K562 (cell line): ENCODE measurements at regions not wholly inside any gene's neighbourhood (a gene's known extent, or its start where the extent isn't known, plus 50 kb on each side); places are given as distances from the start of the nearest gene placed in this dataset.
A peak's percentile ranks its signal among the peaks of the same experiment; 100 is the strongest.

Experiments
- ATAC-seq: fragments of 200-7000 bp; cut with Tn5 transposase; 3 replicates; pipeline ENCODE4 v1.9.1; 2020; ENCODE audit warnings: moderate library complexity
- BruUV-seq: library from RNA; stranded (reverse); fragments of 400-500 nt; replicated peaks from 2 replicates; lab custom pipeline; 2021; lab: Mats Ljungman, UMichigan
- CTCF ChIA-PET: fragments of 300-600 bp; formaldehyde crosslinking; extraction: SDS; loops from one replicate; lab custom pipeline; 2021; ENCODE audit warnings: low intra/inter-chr PET ratio; lab: Yijun Ruan, JAX
- POLR2A ChIA-PET: fragments of 300-600, 350-650 bp; sonication (Branson Sonifier 250); formaldehyde crosslinking; extraction: SDS; loops from one replicate; lab custom pipeline; 2021; ENCODE audit warnings: antibody characterized with exemption, inconsistent platforms; lab: Yijun Ruan, JAX
- DNase-seq, 4 experiments: peaks; one replicate each; pipeline versions ENCODE4 v3.0.0 to v3.0.0-alpha.2; 2011 to 2018; ENCODE audit warnings: low spot score in 3 of 4, mixed read lengths in 3 of 4; ENCODE audit errors: extremely low read depth in 1 of 4
- FAIRE-seq: peaks from 2 replicates; lab custom pipeline; 2011; peaks lifted over from hg19 to GRCh38; lab: Jason Lieb, UNC
- H2AFZ ChIP-seq: 2 replicates; pipeline ENCODE4 v1.6.0; 2011; ENCODE audit warnings: low read depth, low read length, control low read depth, inconsistent platforms
- H3K27ac ChIP-seq: fragments of 200-600 bp; 3 replicates; pipeline ENCODE4 v1.8.0; 2011; ENCODE audit warnings: low read depth, mild to moderate bottlenecking, control low read depth, inconsistent platforms, low read length, moderate library complexity, mixed read lengths; ENCODE audit errors: extremely low read depth
- H3K27me3 ChIP-seq, 2 experiments: fragments of 300-600 bp in 1 of 2; 2 replicates in 1 of 2; 3 replicates in 1 of 2; pipeline versions ENCODE4 v1.6.0 to v1.8.0; 2011; ENCODE audit warnings: inconsistent platforms in 2 of 2, low read length in 2 of 2, mild to moderate bottlenecking in 1 of 2, mixed read lengths in 1 of 2, moderate library complexity in 1 of 2; ENCODE audit not compliant: control insufficient read depth in 2 of 2, insufficient read depth in 2 of 2
- H3K36me3 ChIP-seq: fragments of 300-600 bp; 3 replicates; pipeline ENCODE4 v1.8.0; 2011; ENCODE audit warnings: mild to moderate bottlenecking, low read length, inconsistent platforms; ENCODE audit not compliant: control insufficient read depth, insufficient read depth
- H3K4me1 ChIP-seq, 2 experiments: fragments of 200-600 bp in 1 of 2; replicated peaks in 1 of 2; 2 replicates in 1 of 2; 3 replicates in 1 of 2; pipeline versions ENCODE4 v1.5.1 to v1.8.0; 2011; ENCODE audit warnings: inconsistent platforms in 2 of 2, low read length in 2 of 2, mild to moderate bottlenecking in 1 of 2, mixed read lengths in 1 of 2, moderate library complexity in 1 of 2; ENCODE audit not compliant: control insufficient read depth in 2 of 2, insufficient read depth in 2 of 2
- H3K4me2 ChIP-seq: 2 replicates; pipeline ENCODE4 v1.6.1; 2011; ENCODE audit warnings: low read length, control low read depth, inconsistent platforms, mixed read lengths; ENCODE audit not compliant: insufficient read depth
- H3K4me3 ChIP-seq: fragments of 200-600 bp; sonication (generic), shearing (Covaris generic); 2 replicates; pipeline ENCODE4 v1.5.1; 2016; ENCODE audit warnings: control low read depth, inconsistent platforms
- H3K79me2 ChIP-seq: fragments of 200-600 bp; 3 replicates; pipeline ENCODE4 v1.8.0; 2011; ENCODE audit warnings: low read length, inconsistent platforms; ENCODE audit not compliant: control insufficient read depth, insufficient read depth
- H3K9ac ChIP-seq, 2 experiments: 2 replicates each; pipeline versions ENCODE4 v1.6.0 to v1.6.1; 2011; ENCODE audit warnings: low read depth in 2 of 2, low read length in 2 of 2, control low read depth in 1 of 2, inconsistent platforms in 1 of 2, mild to moderate bottlenecking in 1 of 2, mixed read lengths in 1 of 2; ENCODE audit not compliant: insufficient read depth in 1 of 2
- H3K9me1 ChIP-seq: one replicate; pipeline ENCODE4 v1.6.0; 2011; ENCODE audit warnings: inconsistent platforms, mild to moderate bottlenecking, low read length, moderate library complexity; ENCODE audit not compliant: control insufficient read depth, insufficient read depth
- H3K9me3 ChIP-seq: replicated peaks from 2 replicates; pipeline ENCODE4 v1.5.1; 2011; ENCODE audit warnings: low read depth, low read length, inconsistent platforms; ENCODE audit not compliant: control insufficient read depth, insufficient read depth
- H4K20me1 ChIP-seq: replicated peaks from 2 replicates; pipeline ENCODE4 v1.6.1; 2011; ENCODE audit warnings: low read length, inconsistent platforms, mixed read lengths; ENCODE audit not compliant: control insufficient read depth, insufficient read depth
- CTBP1 ChIP-seq: fragments of 450-650 bp; IDR thresholded peaks from 2 replicates; pipeline ENCODE4 v1.6.1; 2016; ENCODE audit warnings: borderline replicate concordance
- GATA2 ChIP-seq: sonication (generic); formaldehyde crosslinking; IDR thresholded peaks from 2 replicates; pipeline ENCODE4 v1.4.0; 2020; ENCODE audit warnings: mild to moderate bottlenecking, missing genetic modification reagents
- HSF4 ChIP-seq: fragments of 250-450 bp; sonication (Bioruptor Pico); IDR thresholded peaks from 2 replicates; pipeline ENCODE4 v2.1.2; 2022; ENCODE audit warnings: mild to moderate bottlenecking, moderate library complexity, borderline replicate concordance
- MEIS2 ChIP-seq: fragments of 450-650 bp; IDR thresholded peaks from 2 replicates; pipeline ENCODE4 v1.6.1; 2014; ENCODE audit warnings: mild to moderate bottlenecking; ENCODE audit not compliant: partially characterized antibody
- SIRT6 ChIP-seq: IDR thresholded peaks from one replicate; pipeline ENCODE4 v1.6.1; 2012; ENCODE audit warnings: low read depth, mild to moderate bottlenecking, control low read depth, inconsistent platforms, low read length, moderate library complexity
- SP2 ChIP-seq: IDR thresholded peaks from 2 replicates; pipeline ENCODE4 v1.6.1; 2011; ENCODE audit warnings: mild to moderate bottlenecking, low read depth, low read length, moderate library complexity; ENCODE audit not compliant: poor library complexity, severe bottlenecking; ENCODE audit errors: extremely low read depth
- TAF1 ChIP-seq: IDR thresholded peaks from 2 replicates; pipeline ENCODE4 v1.6.1; 2011; ENCODE audit warnings: mild to moderate bottlenecking, low read length, moderate library complexity; ENCODE audit not compliant: insufficient read depth, control insufficient read depth, severe bottlenecking; ENCODE audit errors: extremely low read depth
- WHSC1 ChIP-seq: IDR thresholded peaks from one replicate; pipeline ENCODE4 v1.6.1; 2012; ENCODE audit warnings: low read length, control low read depth, inconsistent platforms
- ZNF232 ChIP-seq: sonication (generic); formaldehyde crosslinking; IDR thresholded peaks from 2 replicates; pipeline ENCODE4 v1.8.0; 2022; ENCODE audit warnings: mild to moderate bottlenecking, missing genetic modification reagents
- WGBS: fragments of 100-300 bp; shearing (Covaris generic); methylation state at CpG from one replicate; pipeline ENCODE4 v1.1.6; 2016; ENCODE audit warnings: low coverage, mixed read lengths; ENCODE audit not compliant: insufficient coverage; ENCODE audit errors: missing lambda C conversion rate; 5-methylcytosine and 5-hydroxymethylcytosine counted together
- in situ Hi-C: fragments of 300-500 bp; cut with MboI; formaldehyde crosslinking; loops from 4 replicates; pipeline ENCODE4 v1.15.0; 2018; ENCODE audit warnings: inconsistent platforms, mixed read lengths
- intact Hi-C: fragments of 100-400 bp; cut with micrococcal nuclease; formaldehyde crosslinking; loops from 2 replicates; pipeline ENCODE4 v1.14.2; 2022
- TF ChIP-seq, protein P1 (sequence below), 2 experiments: fragments of 200-800 bp in 1 of 2; sonication (Bioruptor generic) in 1 of 2; sonication (generic) in 1 of 2; formaldehyde crosslinking in 1 of 2; IDR thresholded peaks in 1 of 2; conservative IDR thresholded peaks in 1 of 2; 2 replicates each; pipeline versions ENCODE4 v1.5.0 to v1.6.1; 2016 to 2020; ENCODE audit warnings: missing compliant biosample characterization in 1 of 2, missing genetic modification characterization in 1 of 2, missing genetic modification reagents in 1 of 2
- TF ChIP-seq, protein P2 (sequence below): fragments of 250-450 bp; sonication (Bioruptor Pico); IDR thresholded peaks from 2 replicates; pipeline ENCODE4 v1.5.0; 2022; ENCODE audit warnings: mild to moderate bottlenecking
- TF ChIP-seq, protein P3 (sequence below): fragments of 450-650 bp; IDR thresholded peaks from 2 replicates; pipeline ENCODE4 v1.6.1; 2018; ENCODE audit not compliant: partially characterized antibody

DNA sequence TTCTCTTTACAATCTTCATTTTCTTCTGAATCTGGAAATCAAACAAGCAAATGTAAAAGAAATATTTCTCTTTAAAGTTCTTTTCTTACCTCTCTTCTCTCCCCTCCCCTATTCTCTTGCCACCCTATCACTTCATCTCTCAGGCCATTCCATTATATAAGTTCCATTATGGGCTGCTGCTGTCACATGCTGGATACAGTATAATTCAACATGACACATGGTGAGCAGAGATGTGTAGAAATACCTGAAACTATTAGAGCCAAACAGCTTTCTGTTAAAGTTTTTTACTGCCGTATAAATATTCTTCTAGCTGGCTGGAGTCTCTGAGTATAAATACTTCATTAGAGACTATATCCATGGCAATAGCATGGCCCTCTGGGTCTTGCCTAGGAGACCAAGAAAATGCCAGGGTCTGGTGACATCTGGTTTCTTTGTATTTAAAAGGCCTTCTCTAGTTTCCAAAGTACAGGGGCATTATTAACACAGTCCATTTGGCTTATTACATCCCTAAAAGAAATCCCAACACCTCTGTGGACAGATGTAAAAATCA is 139.6 kb downstream of the TFAP2B start:
- Histone ChIP-seq H3K9me1 (no peaks in the 10 kb centered on the region), H3K9me3 (no peaks in the 10 kb centered on the region), H3K27me3 (no peaks in the 10 kb centered on the region), H3K79me2 (no peaks in the 10 kb centered on the region), H2AFZ (peak overlapping the region; percentile 53), H3K27ac (peak overlapping the region; percentile 46), H3K4me3 (no peak overlapping the region), H3K36me3 (no peaks in the 10 kb centered on the region), H3K9ac (no peak overlapping the region), H3K4me2 (no peak overlapping the region), H4K20me1 (no peaks in the 10 kb centered on the region), H3K4me1 (peaks cover 20 to 65% of the 10 kb centered on the region in 2 experiments)
- ATAC-seq (no peak), DNase-seq (no peak), FAIRE-seq (no peak)
- POLR2A ChIA-PET = interaction anchor here (0.5 to 1.9 kb wide), 4 partner anchors 16 to 289 kb away, joined by 3 to 4 read pairs (median 4); no protein-coding TSS in a partner anchor
- in situ Hi-C loops (no loop called here), intact Hi-C loops (loop anchor here (2.0 kb wide), 2 partner anchors 93 to 141 kb away; no protein-coding TSS in a partner anchor)
- WGBS = 45% methylated on average over 1 of the region's 1 CpG
- BruUV-seq = no TSS peak
- CTCF ChIA-PET = no interaction called here
- no peak for TF ChIP-seq SIRT6
- TF ChIP-seq SP2 = no peak
- 0 out of 2 replicates have a peak, but pooled peaks have one; percentile 41 for TF ChIP-seq GATA2
- TF ChIP-seq ZNF232 = no peak
- 0 out of 2 replicates have a peak, but pooled peaks have one; percentile 52 for TF ChIP-seq HSF4 (CRISPR knock-in tag)
- TF ChIP-seq, protein P1, sequence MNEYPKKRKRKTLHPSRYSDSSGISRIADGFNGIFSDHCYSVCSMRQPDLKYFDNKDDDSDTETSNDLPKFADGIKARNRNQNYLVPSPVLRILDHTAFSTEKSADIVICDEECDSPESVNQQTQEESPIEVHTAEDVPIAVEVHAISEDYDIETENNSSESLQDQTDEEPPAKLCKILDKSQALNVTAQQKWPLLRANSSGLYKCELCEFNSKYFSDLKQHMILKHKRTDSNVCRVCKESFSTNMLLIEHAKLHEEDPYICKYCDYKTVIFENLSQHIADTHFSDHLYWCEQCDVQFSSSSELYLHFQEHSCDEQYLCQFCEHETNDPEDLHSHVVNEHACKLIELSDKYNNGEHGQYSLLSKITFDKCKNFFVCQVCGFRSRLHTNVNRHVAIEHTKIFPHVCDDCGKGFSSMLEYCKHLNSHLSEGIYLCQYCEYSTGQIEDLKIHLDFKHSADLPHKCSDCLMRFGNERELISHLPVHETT (CRISPR knock-in tag; conservative IDR thresholded peaks at IDR 0.05 in 1 of 2, IDR thresholded peaks at IDR 0.05 in 1 of 2) = no peak
- TF ChIP-seq, protein P2, sequence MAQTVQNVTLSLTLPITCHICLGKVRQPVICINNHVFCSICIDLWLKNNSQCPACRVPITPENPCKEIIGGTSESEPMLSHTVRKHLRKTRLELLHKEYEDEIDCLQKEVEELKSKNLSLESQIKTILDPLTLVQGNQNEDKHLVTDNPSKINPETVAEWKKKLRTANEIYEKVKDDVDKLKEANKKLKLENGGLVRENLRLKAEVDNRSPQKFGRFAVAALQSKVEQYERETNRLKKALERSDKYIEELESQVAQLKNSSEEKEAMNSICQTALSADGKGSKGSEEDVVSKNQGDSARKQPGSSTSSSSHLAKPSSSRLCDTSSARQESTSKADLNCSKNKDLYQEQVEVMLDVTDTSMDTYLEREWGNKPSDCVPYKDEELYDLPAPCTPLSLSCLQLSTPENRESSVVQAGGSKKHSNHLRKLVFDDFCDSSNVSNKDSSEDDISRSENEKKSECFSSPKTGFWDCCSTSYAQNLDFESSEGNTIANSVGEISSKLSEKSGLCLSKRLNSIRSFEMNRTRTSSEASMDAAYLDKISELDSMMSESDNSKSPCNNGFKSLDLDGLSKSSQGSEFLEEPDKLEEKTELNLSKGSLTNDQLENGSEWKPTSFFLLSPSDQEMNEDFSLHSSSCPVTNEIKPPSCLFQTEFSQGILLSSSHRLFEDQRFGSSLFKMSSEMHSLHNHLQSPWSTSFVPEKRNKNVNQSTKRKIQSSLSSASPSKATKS (CRISPR knock-in tag) = no peak
- peak; percentile 61 for TF ChIP-seq MEIS2
- no peak for TF ChIP-seq WHSC1
- TF ChIP-seq, protein P3, sequence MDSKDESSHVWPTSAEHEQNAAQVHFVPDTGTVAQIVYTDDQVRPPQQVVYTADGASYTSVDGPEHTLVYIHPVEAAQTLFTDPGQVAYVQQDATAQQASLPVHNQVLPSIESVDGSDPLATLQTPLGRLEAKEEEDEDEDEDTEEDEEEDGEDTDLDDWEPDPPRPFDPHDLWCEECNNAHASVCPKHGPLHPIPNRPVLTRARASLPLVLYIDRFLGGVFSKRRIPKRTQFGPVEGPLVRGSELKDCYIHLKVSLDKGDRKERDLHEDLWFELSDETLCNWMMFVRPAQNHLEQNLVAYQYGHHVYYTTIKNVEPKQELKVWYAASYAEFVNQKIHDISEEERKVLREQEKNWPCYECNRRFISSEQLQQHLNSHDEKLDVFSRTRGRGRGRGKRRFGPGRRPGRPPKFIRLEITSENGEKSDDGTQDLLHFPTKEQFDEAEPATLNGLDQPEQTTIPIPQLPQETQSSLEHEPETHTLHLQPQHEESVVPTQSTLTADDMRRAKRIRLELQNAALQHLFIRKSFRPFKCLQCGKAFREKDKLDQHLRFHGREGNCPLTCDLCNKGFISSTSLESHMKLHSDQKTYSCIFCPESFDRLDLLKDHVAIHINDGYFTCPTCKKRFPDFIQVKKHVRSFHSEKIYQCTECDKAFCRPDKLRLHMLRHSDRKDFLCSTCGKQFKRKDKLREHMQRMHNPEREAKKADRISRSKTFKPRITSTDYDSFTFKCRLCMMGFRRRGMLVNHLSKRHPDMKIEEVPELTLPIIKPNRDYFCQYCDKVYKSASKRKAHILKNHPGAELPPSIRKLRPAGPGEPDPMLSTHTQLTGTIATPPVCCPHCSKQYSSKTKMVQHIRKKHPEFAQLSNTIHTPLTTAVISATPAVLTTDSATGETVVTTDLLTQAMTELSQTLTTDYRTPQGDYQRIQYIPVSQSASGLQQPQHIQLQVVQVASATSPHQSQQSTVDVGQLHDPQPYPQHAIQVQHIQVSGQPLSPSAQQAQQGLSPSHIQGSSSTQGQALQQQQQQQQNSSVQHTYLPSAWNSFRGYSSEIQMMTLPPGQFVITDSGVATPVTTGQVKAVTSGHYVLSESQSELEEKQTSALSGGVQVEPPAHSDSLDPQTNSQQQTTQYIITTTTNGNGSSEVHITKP = peak; percentile 20
- TF ChIP-seq TAF1 = no peak
- no peak for TF ChIP-seq CTBP1
